ENCODE measurements at regions not wholly inside any gene's neighbourhood (a gene's known extent, or its start where the extent isn't known, plus 50 kb on each side); places are given as distances from the start of the nearest gene placed in this dataset.

GRCh38 chr13:22103046-22104027 is 432.5 kb downstream of the FGF9 start:
- H3K27ac ChIP-seq = no peak overlapping the region
- TF ChIP-seq ZFX (IDR thresholded peaks at IDR 0.05; ENCODE audit: borderline replicate concordance) = no peak
- TF ChIP-seq CTCF (IDR thresholded peaks at IDR 0.05) = peak; percentile 10; the same call in 1 of the 2 replicates

GRCh38 chr13:22106058-22106457 is 435.2 kb downstream of the FGF9 start:
- no peak for TF ChIP-seq CTCF (IDR thresholded peaks at IDR 0.05)
- no peak for TF ChIP-seq ZFX (IDR thresholded peaks at IDR 0.05; ENCODE audit: borderline replicate concordance)
- no peak overlapping the region for H3K27ac ChIP-seq

- no peak overlapping the region for H3K27ac ChIP-seq
- TF ChIP-seq CTCF (IDR thresholded peaks at IDR 0.05) = no peak
These were observed 436.7 kb downstream of the FGF9 start for GRCh38 chr13:22107549-22107948.

GRCh38 chr13:22108283-22108942 is 437.5 kb downstream of the FGF9 start:
- no peak for TF ChIP-seq CTCF (IDR thresholded peaks at IDR 0.05)
- no peak for TF ChIP-seq ZFX (IDR thresholded peaks at IDR 0.05; ENCODE audit: borderline replicate concordance)
- no peak overlapping the region for H3K27ac ChIP-seq

- H3K27ac ChIP-seq = no peak overlapping the region
- no peak for TF ChIP-seq ZFX (IDR thresholded peaks at IDR 0.05; ENCODE audit: borderline replicate concordance)
- no peak for TF ChIP-seq CTCF (IDR thresholded peaks at IDR 0.05)
These were observed 438.1 kb downstream of the FGF9 start for GRCh38 chr13:22108979-22109378.

GRCh38 chr13:22110368-22110767 is 439.5 kb downstream of the FGF9 start:
- TF ChIP-seq CTCF (IDR thresholded peaks at IDR 0.05) (no peak), ZFX (IDR thresholded peaks at IDR 0.05; ENCODE audit: borderline replicate concordance) (no peak)
- no peak overlapping the region for H3K27ac ChIP-seq

Measured in 22Rv1 (cell line).